ENCODE measurements at regions not wholly inside any gene's neighbourhood (a gene's known extent, or its start where the extent isn't known, plus 50 kb on each side); places are given as distances from the start of the nearest gene placed in this dataset.

DNA sequence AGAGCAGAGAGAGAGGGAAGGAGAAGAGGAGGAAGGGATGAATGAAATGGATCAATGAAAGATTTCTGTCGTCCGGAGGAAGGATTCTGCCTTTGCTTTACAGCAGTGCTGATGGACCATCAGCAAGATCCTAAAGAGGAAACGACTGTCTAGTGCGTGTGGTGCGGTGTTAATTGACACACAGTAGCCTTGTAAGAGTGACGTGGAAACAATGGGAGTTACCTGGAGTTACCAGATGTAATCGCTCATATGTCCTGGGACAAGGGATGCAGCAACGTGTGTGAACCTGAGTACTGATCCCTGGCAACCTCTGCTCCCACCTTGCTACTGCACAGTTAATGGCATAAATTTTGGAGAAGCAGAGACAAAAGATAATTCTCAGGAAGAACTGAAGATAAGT is 62.6 kb upstream of the TPRG1 start:
- DNase-seq, result no peak

DNA sequence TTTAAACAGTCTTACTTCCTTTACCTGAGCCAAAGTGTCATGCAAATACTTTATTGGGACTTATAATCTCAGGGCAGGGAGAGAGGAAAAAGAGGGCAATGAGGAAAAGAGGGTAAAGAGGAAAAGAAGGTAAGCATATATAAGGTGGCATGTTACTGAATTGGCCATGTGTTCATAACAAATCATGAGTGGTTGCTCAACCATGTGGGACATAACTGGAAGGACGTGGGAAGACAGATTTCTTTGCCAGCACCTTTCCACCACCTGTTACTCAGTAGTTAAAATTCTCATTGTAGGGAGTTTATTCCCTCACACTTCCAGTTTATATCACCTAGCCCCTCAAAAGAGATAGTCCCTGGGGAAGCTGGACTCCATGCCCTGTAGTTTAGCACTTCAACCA is 54.7 kb upstream of the TPRG1 start:
- no peak for DNase-seq

DNA sequence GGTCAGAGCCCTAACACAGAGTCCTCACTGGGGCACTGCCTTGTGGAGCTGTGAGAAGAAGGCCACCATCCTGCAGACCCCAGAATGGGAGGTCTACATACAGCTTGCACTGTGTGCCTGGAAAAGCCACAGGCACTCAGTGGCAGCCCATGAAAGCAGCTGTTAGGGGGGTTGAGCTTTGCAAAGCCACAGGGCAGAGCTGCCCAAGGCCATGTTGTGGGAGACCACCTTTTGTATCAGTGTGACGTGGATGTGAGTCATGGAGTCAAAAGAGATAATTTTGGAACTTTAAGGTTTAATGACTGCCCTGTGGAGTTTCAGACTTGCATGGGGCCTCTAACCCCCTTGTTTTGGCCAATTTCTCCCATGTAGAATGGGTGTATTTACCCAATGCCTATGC is 52.9 kb upstream of the TPRG1 start:
- DNase-seq, result no peak

DNA sequence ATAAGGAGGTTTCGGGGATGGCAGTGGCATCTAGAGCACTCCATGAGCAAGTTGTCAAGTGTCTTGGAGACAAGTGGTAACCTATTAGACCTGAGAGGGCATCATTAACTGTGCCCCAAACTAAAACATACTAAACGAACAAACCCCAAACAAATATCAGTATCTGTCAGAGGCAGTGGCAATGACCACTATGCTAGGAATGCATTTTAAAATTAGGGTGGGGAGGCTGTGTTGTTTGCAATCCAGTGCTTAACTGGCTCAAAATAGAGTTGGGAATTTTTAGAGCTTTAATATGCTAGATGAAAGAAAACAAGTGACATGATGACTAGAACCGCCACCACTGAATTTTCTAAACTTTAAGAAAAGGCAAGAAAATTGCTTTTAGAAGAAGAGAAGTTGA is 51.8 kb upstream of the TPRG1 start:
- DNase-seq, result no peak

DNA sequence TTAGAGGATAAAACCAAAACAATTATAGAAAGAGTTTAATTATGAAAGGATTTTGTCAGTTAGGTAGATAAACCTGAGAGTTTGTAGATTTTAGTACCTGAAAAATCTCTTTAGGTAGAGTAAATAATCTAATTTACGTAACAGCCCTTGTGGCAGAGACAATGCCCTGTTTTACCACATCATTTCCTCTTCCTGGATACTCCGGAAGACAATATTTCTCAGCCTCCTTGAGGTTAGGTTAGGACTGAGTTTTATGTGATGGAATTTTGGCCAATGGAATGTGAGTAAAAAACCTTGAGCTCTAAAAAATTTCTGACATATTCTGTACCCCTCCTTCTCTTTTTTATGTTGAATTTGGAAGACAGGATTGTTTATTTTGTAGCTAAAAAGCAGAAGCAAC is 50.7 kb upstream of the TPRG1 start:
- no peak for DNase-seq

Data from muscle of back (tissue), 3 donors.